ENCODE measurements at regions not wholly inside any gene's neighbourhood (a gene's known extent, or its start where the extent isn't known, plus 50 kb on each side); places are given as distances from the start of the nearest gene placed in this dataset.
A peak's percentile ranks its signal among the peaks of the same experiment; 100 is the strongest.
"Not testable (repeated sequence)": the region's sequence is repeated elsewhere in the genome, so short reads cannot be mapped to it uniquely, and the experiment has no call there.

- TF ChIP-seq CTCF (IDR thresholded peaks at IDR 0.05): no peak
- ATAC-seq (ENCODE audit: low FRiP score) (no peak), DNase-seq (ENCODE audit: low spot score) (no peak)
Observed at GRCh38 chr5:115423051-115423450, 121.5 kb downstream of the FEM1C start.

GRCh38 chr5:115420812-115421211, 123.8 kb downstream of the FEM1C start:
- not testable (repeated sequence) for ATAC-seq (ENCODE audit: low FRiP score)

GRCh38 chr5:115419846-115420585, 123.6 kb upstream of the CCDC112 start:
- DNase-seq (ENCODE audit: low spot score) (no peak), ATAC-seq (ENCODE audit: low FRiP score) (peak; percentile 88)
- no peak for TF ChIP-seq CTCF (IDR thresholded peaks at IDR 0.05)

More at GRCh38 chr5:115420812-115421211, 123.8 kb downstream of the FEM1C start:
- not testable (repeated sequence) for DNase-seq (ENCODE audit: low spot score)

GRCh38 chr5:115418788-115419187, 122.3 kb upstream of the CCDC112 start:
- ATAC-seq (ENCODE audit: low FRiP score) (no peak), DNase-seq (ENCODE audit: low spot score) (no peak)
- no peak for TF ChIP-seq CTCF (IDR thresholded peaks at IDR 0.05)

- no peak for DNase-seq (ENCODE audit: low spot score)
- no peak for ATAC-seq (ENCODE audit: low FRiP score)
- TF ChIP-seq CTCF (IDR thresholded peaks at IDR 0.05): no peak
Observed at GRCh38 chr5:115417076-115417475, 120.6 kb upstream of the CCDC112 start.

GRCh38 chr5:115415143-115415491, 118.7 kb upstream of the CCDC112 start:
- ATAC-seq (ENCODE audit: low FRiP score) (peak; percentile 60), DNase-seq (ENCODE audit: low spot score) (no peak)
- TF ChIP-seq CTCF (IDR thresholded peaks at IDR 0.05): no peak

GRCh38 chr5:115414406-115415142, 118.1 kb upstream of the CCDC112 start:
- TF ChIP-seq CTCF (IDR thresholded peaks at IDR 0.05): no peak
- DNase-seq (ENCODE audit: low spot score) (no peak), ATAC-seq (ENCODE audit: low FRiP score) (peak; percentile 63)

Data from omental fat pad (tissue), 3 donors.